K562 (cell line): ENCODE measurements at regions not wholly inside any gene's neighbourhood (a gene's known extent, or its start where the extent isn't known, plus 50 kb on each side); places are given as distances from the start of the nearest gene placed in this dataset.

Experiments
- BRCA1 ChIP-seq, 2 experiments: fragments of 450-650 bp in 1 of 2; sonication (generic) in 1 of 2; formaldehyde crosslinking in 1 of 2; IDR thresholded peaks; 2 replicates each; pipeline versions ENCODE4 v1.5.0 to v1.6.1; 2017 to 2020; ENCODE audit warnings: mild to moderate bottlenecking in 1 of 2, missing genetic modification reagents in 1 of 2
- E2F4 ChIP-seq: sonication (generic); formaldehyde crosslinking; IDR thresholded peaks from 2 replicates; pipeline ENCODE4 v1.8.0; 2022; ENCODE audit warnings: mild to moderate bottlenecking, low read depth, missing genetic modification reagents
- ETS2 ChIP-seq: IDR thresholded peaks from 2 replicates; pipeline ENCODE4 v1.6.1; 2016; ENCODE audit warnings: borderline replicate concordance, missing genetic modification characterization, mild to moderate bottlenecking, moderate library complexity, missing compliant biosample characterization; ENCODE audit not compliant: poor library complexity, severe bottlenecking
- EZH2 ChIP-seq: IDR thresholded peaks from 2 replicates; pipeline ENCODE4 v1.6.1; 2012; ENCODE audit warnings: low read depth, mild to moderate bottlenecking, inconsistent platforms, low read length, borderline replicate concordance
- FOXK2 ChIP-seq, 2 experiments: fragments of 450-650 bp; IDR thresholded peaks in 1 of 2; conservative IDR thresholded peaks in 1 of 2; 2 replicates each; pipeline ENCODE4 v1.6.1; 2016; ENCODE audit warnings: low read depth in 2 of 2, mild to moderate bottlenecking in 1 of 2
- JUND ChIP-seq, 2 experiments: IDR thresholded peaks; 2 replicates in 1 of 2; 3 replicates in 1 of 2; pipeline ENCODE4 v1.6.1; 2011; ENCODE audit warnings: borderline replicate concordance in 2 of 2, low read depth in 2 of 2, low read length in 2 of 2, improper control_type of control experiment in 1 of 2, missing biosample characterization in 1 of 2, missing genetic modification characterization in 1 of 2, missing genetic modification reagents in 1 of 2
- PHF8 ChIP-seq: fragments of 200-600 bp; sonication (generic); IDR thresholded peaks from 2 replicates; pipeline ENCODE4 v1.6.1; 2012; ENCODE audit warnings: mixed run types, mild to moderate bottlenecking, inconsistent platforms, low read length, moderate library complexity, borderline replicate concordance
- POLR2A ChIP-seq: fragments of 450-650 bp; conservative IDR thresholded peaks from 2 replicates; pipeline ENCODE4 v1.6.1; 2016
- POLR2AphosphoS2 ChIP-seq: IDR thresholded peaks from 2 replicates; pipeline ENCODE4 v1.6.1; 2012; ENCODE audit warnings: low read length, improper control_type of control experiment
- ZBTB33 ChIP-seq: sonication (generic); formaldehyde crosslinking; IDR thresholded peaks from 2 replicates; pipeline ENCODE4 v1.8.1; 2023; ENCODE audit warnings: mild to moderate bottlenecking, missing genetic modification reagents
- ZBTB8A ChIP-seq: fragments of 450-650 bp; IDR thresholded peaks from 2 replicates; pipeline ENCODE4 v1.6.1; 2018; ENCODE audit warnings: mild to moderate bottlenecking, moderate library complexity; ENCODE audit not compliant: partially characterized antibody
- ZNF644 ChIP-seq: fragments of 200-800 bp; sonication (Bioruptor generic); IDR thresholded peaks from 2 replicates; pipeline ENCODE4 v1.6.1; 2016; ENCODE audit warnings: low read depth, missing genetic modification characterization, missing compliant biosample characterization

GRCh38 chr6:132934496-132934895, 120.1 kb downstream of the RPS12 start:
- TF ChIP-seq FOXK2 (conservative IDR thresholded peaks at IDR 0.05 in 1 of 2, IDR thresholded peaks at IDR 0.05 in 1 of 2; ENCODE audit: low read depth in 2 of 2) (no peak), ZNF644 (no peak), EZH2 (no peak), ZBTB8A (no peak), POLR2A (no peak), JUND (IDR thresholded peaks at IDR 0.05; ENCODE audit: borderline replicate concordance, low read depth, low read length) (no peak), JUND (tag; IDR thresholded peaks at IDR 0.05; ENCODE audit: borderline replicate concordance, low read depth, low read length) (no peak), BRCA1 (IDR thresholded peaks at IDR 0.05) (no peak), BRCA1 (CRISPR knock-in tag; IDR thresholded peaks at IDR 0.05) (no peak), POLR2AphosphoS2 (no peak), ZBTB33 (CRISPR knock-in tag) (no peak), E2F4 (no peak), ETS2 (tag) (no peak), PHF8 (no peak)
